Mucosa of rectum (tissue), 2 donors: ENCODE measurements at regions not wholly inside any gene's neighbourhood (a gene's known extent, or its start where the extent isn't known, plus 50 kb on each side); places are given as distances from the start of the nearest gene placed in this dataset.

Experiments
- H3K27ac ChIP-seq, 2 donors: one replicate each; pipeline ENCODE4 v1.7.0; 2013; ENCODE audit warnings: inconsistent platforms in 2 of 2, low read depth in 2 of 2, low read length in 2 of 2
- H3K27me3 ChIP-seq, 2 donors: one replicate each; pipeline ENCODE4 v1.7.0; 2013; ENCODE audit warnings: low read length in 2 of 2; ENCODE audit not compliant: control insufficient read depth in 2 of 2, insufficient read depth in 2 of 2
- H3K36me3 ChIP-seq, 2 donors: one replicate each; pipeline ENCODE4 v1.7.0; 2013; ENCODE audit warnings: low read length in 2 of 2; ENCODE audit not compliant: control insufficient read depth in 2 of 2, insufficient read depth in 2 of 2
- H3K4me1 ChIP-seq, 2 donors: one replicate each; pipeline ENCODE4 v1.7.0; 2013; ENCODE audit warnings: low read length in 2 of 2, mild to moderate bottlenecking in 1 of 2; ENCODE audit not compliant: control insufficient read depth in 2 of 2, insufficient read depth in 2 of 2
- H3K4me3 ChIP-seq, 2 donors: one replicate each; pipeline ENCODE4 v1.7.0; 2013; ENCODE audit warnings: low read length in 2 of 2
- H3K9ac ChIP-seq, 2 donors: one replicate each; pipeline ENCODE4 v1.7.0; 2013; ENCODE audit warnings: low read length in 2 of 2, low read depth in 1 of 2, mild to moderate bottlenecking in 1 of 2
- H3K9me3 ChIP-seq, 2 donors: one replicate each; pipeline ENCODE4 v1.7.0; 2013; ENCODE audit warnings: low read length in 2 of 2; ENCODE audit not compliant: control insufficient read depth in 2 of 2
- donor health status: healthy.
- donor health status: Normal muscosa, but diverticular disease.

DNA sequence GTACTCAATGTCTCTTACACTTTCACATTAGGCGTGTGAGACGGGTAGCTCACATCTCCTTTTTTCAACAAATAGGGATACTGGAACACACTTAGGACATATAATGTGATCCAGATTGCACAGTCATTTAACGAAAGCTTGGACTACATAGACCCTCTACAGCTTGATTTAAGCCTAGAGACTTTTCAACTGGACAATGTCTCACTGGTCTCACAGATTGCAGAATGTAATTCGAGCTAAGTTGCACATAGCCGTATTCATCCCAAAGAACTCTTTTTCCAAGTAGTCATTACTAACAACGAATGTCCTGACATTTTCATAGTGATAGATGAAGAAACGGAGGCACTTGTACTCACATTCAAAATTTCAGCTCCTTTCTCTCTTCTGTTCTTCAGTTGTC is 612.1 kb downstream of the ZEB2 start:
- no peaks in the 10 kb centered on the region for H3K36me3 ChIP-seq
- no peaks in the 10 kb centered on the region for H3K4me1 ChIP-seq
- no peak overlapping the region for H3K27ac ChIP-seq
- H3K9ac ChIP-seq = no peak overlapping the region
- no peaks in the 10 kb centered on the region for H3K27me3 ChIP-seq
- no peaks in the 10 kb centered on the region for H3K9me3 ChIP-seq
- no peak overlapping the region for H3K4me3 ChIP-seq

DNA sequence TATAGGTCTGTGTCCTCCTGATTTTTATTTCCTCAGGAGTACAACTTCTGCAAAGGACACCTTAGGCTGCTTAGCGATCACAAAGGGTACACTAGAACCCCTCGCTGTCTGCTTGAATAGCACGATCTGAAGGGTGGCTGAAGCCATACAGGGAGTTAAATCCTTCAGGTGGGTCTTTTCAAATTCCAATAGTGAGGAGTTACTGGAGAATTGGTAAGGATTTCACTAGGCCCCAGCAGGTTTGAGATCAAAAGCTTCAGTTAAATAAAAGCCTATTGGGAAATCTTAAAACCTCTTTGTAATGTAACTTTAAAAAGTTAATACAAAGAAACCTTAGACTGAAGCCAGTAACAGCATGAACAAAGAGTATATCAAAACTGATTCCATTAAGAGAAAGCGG is 613.1 kb downstream of the ZEB2 start:
- Histone ChIP-seq H3K36me3 (no peaks in the 10 kb centered on the region), H3K4me3 (no peak overlapping the region), H3K27me3 (no peaks in the 10 kb centered on the region), H3K4me1 (no peaks in the 10 kb centered on the region), H3K9me3 (no peaks in the 10 kb centered on the region), H3K27ac (no peak overlapping the region), H3K9ac (no peak overlapping the region)

DNA sequence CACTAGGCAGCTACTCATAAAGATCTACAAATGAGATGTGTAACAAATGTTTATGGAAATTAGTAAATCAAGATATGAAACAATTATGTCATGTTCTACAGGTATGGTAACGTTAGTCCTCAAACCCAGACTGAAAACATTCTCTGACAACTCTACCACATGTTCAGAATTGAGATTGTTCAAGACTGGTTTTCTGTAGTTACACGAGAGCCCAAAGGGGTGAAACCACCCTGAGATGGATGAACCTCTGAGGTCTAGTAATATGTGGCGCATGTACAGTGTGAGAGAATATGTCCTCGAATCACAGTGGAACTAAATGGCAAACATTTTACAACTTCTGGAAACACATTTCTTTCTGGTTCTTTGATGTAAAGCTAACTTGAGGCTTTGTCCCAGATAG is 614.3 kb downstream of the ZEB2 start:
- H3K4me3 ChIP-seq = no peak overlapping the region
- H3K9me3 ChIP-seq = no peaks in the 10 kb centered on the region
- H3K4me1 ChIP-seq = no peaks in the 10 kb centered on the region
- no peak overlapping the region for H3K9ac ChIP-seq
- H3K36me3 ChIP-seq = no peaks in the 10 kb centered on the region
- H3K27ac ChIP-seq = no peak overlapping the region
- no peaks in the 10 kb centered on the region for H3K27me3 ChIP-seq

DNA sequence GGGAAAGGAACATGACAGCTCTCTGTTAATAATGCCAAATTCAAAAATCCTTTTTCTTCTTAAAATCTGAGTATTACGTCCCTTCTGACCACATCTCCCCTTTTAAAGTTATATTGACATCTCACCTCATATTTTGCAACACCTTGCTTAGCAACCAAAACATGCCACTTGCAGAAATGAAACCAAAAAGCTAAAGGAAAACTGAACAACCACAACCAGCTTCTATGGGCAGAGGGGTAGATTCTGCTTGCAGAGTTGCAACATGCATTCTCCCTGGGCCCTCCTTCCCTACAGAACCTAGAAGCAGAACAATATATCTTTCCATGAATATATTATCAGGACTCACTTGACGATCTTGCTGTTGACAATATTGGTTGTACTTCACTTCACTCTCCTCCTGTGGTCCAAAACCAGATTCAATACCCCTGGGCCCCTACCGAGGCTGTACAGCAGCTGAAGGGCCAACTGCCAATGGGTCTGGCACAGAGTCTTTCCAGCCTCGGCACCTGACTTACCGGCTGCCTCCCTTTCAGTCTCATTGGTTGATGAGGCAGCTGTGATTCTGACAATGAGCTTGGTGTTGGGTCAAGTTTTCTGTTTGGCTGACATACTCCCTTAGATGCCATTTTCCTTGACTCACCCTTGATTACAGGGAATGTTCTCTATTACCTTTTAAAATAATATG is 616.6 kb downstream of the ZEB2 start:
- Histone ChIP-seq H3K4me1 (no peaks in the 10 kb centered on the region), H3K36me3 (no peaks in the 10 kb centered on the region), H3K9ac (no peak overlapping the region), H3K27ac (no peak overlapping the region), H3K27me3 (no peaks in the 10 kb centered on the region), H3K9me3 (no peaks in the 10 kb centered on the region), H3K4me3 (no peak overlapping the region)

DNA sequence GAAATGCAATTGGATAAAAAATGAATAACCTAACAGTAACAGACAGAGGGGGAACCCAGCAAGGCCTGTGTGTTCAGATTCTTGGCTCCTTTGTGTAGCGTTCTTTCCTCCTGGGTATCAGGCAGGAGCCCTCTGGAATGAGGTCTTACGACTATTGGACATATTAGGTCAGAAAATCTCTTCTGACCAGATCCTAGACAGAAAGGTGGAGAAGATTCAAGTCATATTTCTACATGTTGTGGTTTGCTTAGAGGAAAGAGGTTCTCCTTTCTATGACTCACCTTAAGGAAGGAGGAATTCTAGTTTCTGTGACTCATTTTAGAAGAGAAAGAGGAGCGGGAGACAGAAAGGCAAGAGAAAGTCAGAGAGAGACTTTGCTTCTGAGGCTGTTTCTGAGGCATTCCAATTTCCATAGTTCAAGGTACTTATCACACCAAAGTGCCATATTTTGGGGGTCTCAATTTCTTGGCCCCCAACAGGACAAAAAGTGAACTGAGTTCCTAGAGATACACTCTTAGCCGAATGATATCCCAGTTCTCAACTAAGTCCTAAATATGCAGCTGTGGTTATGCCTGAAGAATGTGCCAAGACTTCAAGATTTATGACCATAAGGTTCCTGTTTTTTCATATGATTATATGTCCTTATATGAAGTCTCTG is 618.6 kb downstream of the ZEB2 start:
- H3K9me3 ChIP-seq = no peaks in the 10 kb centered on the region
- no peak overlapping the region for H3K27ac ChIP-seq
- no peaks in the 10 kb centered on the region for H3K27me3 ChIP-seq
- no peak overlapping the region for H3K4me3 ChIP-seq
- no peak overlapping the region for H3K9ac ChIP-seq
- no peaks in the 10 kb centered on the region for H3K4me1 ChIP-seq
- H3K36me3 ChIP-seq = no peaks in the 10 kb centered on the region

DNA sequence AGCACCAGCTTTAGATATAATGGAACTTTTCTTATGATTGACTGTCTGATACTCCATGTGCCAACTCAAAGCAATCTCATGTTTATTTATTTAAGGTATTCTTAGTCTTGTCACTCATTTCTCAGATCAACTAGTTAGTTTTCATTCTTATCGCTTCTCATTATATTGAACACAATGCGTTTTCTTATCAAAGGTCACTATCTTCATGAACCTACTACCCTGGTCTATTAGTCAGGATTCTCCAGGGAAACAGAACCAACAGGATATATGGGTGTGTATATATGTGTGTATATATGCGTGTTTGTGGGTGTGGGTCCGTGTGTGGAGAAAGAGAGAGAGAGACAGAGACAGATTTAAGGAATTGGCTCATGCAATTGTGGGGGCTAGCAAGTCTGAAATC is 619.9 kb downstream of the ZEB2 start:
- Histone ChIP-seq H3K27ac (no peak overlapping the region), H3K9ac (no peak overlapping the region), H3K9me3 (no peaks in the 10 kb centered on the region), H3K27me3 (no peaks in the 10 kb centered on the region), H3K36me3 (no peaks in the 10 kb centered on the region), H3K4me3 (no peak overlapping the region), H3K4me1 (no peaks in the 10 kb centered on the region)

DNA sequence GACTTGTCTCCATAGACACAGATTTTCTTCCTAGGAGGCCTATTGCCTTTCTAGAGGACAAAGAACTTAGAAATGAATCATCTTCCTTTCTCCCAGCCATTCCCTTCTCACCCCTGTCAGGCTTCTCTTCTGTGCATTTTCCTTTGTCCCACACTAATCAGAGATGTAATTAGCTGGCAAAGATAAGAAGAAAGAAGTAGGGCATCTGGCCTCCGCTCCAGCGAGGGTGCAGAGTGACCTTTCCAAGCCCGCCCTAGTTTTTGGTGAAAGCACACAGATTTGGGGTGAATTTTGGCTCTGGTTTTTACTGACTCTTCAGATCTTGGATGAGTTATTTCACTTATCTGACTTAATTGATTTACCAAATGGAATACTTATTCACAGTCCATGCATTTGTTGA is 626.5 kb downstream of the ZEB2 start:
- H3K9ac ChIP-seq = no peak overlapping the region
- no peak overlapping the region for H3K4me3 ChIP-seq
- no peaks in the 10 kb centered on the region for H3K9me3 ChIP-seq
- no peaks in the 10 kb centered on the region for H3K36me3 ChIP-seq
- no peaks in the 10 kb centered on the region for H3K27me3 ChIP-seq
- no peaks in the 10 kb centered on the region for H3K4me1 ChIP-seq
- no peak overlapping the region for H3K27ac ChIP-seq

DNA sequence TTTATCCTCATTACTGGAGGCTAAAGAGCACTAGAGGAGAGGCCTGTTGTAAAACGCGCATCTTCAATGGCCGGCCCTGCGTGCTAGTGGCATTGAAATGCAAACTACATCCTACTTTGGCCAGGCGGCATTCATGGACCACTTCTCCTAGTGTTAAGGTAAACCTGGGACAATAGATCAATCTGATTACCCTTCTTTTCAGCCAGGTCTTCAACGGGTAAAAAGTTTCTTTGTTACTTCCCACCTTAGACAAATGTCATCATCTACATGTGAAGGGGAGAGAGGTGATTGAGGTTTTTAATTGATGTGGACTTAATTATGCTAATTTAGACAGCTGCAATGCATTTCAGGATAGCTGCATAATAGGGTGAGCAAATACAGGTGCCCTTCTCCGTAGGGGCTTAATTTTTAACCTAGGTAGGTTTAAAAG is 628.0 kb downstream of the ZEB2 start:
- no peaks in the 10 kb centered on the region for H3K4me1 ChIP-seq
- H3K4me3 ChIP-seq = no peak overlapping the region
- H3K36me3 ChIP-seq = no peaks in the 10 kb centered on the region
- no peaks in the 10 kb centered on the region for H3K27me3 ChIP-seq
- no peak overlapping the region for H3K9ac ChIP-seq
- no peaks in the 10 kb centered on the region for H3K9me3 ChIP-seq
- no peak overlapping the region for H3K27ac ChIP-seq

DNA sequence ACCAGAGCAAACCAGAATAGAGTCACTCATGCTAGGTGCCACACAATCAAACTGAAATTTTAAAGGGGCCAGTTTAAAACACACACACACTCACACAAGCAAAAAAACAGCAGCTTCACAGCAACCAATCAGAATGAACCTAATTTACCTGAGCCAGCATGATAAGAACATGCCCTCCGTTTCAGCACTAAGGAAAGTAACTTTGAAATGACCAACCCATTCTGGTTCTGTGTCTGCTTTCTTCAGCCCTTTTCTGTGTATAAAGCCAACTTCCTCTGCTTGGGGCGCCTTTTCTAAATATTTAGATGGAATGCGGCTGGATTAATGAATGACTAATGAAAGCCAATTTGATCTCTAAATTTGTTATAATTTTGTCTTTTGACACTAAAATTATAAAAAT is 629.1 kb downstream of the ZEB2 start:
- Histone ChIP-seq H3K27ac (no peak overlapping the region), H3K9ac (no peak overlapping the region), H3K27me3 (no peaks in the 10 kb centered on the region), H3K4me1 (no peaks in the 10 kb centered on the region), H3K4me3 (no peak overlapping the region), H3K36me3 (no peaks in the 10 kb centered on the region), H3K9me3 (no peaks in the 10 kb centered on the region)

DNA sequence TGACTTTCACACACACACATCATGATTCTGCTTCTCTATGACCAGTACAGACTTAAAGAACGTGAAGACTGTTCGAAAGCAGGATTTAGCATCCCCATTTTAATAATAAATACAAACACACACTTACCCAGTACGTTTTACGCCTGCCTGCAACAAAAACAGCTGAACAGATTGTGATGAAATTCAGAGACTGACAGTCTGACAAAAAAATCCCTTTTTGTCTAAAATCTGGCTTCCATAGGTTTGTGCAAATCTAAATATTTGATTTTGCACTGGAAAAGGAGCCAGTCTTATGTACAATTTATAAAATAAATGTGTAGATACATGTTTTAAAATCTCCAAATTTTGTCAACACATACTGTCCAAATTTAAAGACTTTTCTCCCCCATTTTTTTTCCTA is 630.7 kb downstream of the ZEB2 start:
- H3K27ac ChIP-seq = no peak overlapping the region
- no peaks in the 10 kb centered on the region for H3K36me3 ChIP-seq
- H3K9me3 ChIP-seq = no peaks in the 10 kb centered on the region
- H3K9ac ChIP-seq = no peak overlapping the region
- no peak overlapping the region for H3K4me3 ChIP-seq
- no peaks in the 10 kb centered on the region for H3K4me1 ChIP-seq
- H3K27me3 ChIP-seq = no peaks in the 10 kb centered on the region
